Spleen (tissue), 7 donors: ENCODE measurements at regions not wholly inside any gene's neighbourhood (a gene's known extent, or its start where the extent isn't known, plus 50 kb on each side); places are given as distances from the start of the nearest gene placed in this dataset.

Experiments used
- POLR2A ChIP-seq, 3 donors: fragments of 450-650 bp; IDR thresholded peaks; one replicate each; pipeline ENCODE4 v1.5.1; 2017; ENCODE audit warnings: antibody characterized with exemption in 3 of 3, mild to moderate bottlenecking in 1 of 3
- POLR2AphosphoS5 ChIP-seq, 3 donors: sonication (generic); formaldehyde crosslinking; IDR thresholded peaks; one replicate each; pipeline ENCODE4 v1.5.1; 2017; ENCODE audit warnings: antibody characterized with exemption in 3 of 3
- TF ChIP-seq, protein P1 (sequence below), 11 experiments: fragments of 200-600 bp in 7 of 11; fragments of 450-650 bp in 4 of 11; sonication (generic) in 4 of 11; IDR thresholded peaks in 8 of 11; conservative IDR thresholded peaks in 3 of 11; 1 replicate in 7 of 11; 2 replicates in 4 of 11; pipeline versions ENCODE4 v1.4.0 to v1.8.0; 2016 to 2021; ENCODE audit warnings: antibody characterized with exemption in 11 of 11, inconsistent platforms in 4 of 11, mild to moderate bottlenecking in 1 of 11
- donor health status: DM: no; HTN: no; CAD: no; lungs with moderate emphysema.
- donor health status: DM: no; HTN: no; CAD: no.
- donor health status: DM: no; HTN: no; CAD: no.

DNA sequence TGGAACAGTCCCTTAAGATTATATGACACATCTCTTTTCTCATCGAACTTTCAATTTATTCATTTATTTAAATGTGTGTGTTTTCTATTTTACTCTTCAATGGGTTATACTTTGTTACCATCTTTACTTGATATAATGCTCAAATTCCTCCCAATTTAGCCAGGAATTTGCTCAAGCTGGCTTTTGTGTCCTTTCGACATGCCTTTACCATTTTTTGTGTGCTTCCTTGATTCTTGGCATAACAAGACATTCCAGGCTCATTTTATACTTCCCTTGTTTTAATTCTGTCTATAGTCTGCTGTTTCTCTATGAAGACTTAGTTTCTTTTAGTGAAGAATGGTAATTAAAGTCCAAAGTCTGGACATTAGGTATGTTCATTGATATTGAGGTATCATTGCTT, 315.8 kb downstream of the AEBP2 start:
- TF ChIP-seq, protein P1, sequence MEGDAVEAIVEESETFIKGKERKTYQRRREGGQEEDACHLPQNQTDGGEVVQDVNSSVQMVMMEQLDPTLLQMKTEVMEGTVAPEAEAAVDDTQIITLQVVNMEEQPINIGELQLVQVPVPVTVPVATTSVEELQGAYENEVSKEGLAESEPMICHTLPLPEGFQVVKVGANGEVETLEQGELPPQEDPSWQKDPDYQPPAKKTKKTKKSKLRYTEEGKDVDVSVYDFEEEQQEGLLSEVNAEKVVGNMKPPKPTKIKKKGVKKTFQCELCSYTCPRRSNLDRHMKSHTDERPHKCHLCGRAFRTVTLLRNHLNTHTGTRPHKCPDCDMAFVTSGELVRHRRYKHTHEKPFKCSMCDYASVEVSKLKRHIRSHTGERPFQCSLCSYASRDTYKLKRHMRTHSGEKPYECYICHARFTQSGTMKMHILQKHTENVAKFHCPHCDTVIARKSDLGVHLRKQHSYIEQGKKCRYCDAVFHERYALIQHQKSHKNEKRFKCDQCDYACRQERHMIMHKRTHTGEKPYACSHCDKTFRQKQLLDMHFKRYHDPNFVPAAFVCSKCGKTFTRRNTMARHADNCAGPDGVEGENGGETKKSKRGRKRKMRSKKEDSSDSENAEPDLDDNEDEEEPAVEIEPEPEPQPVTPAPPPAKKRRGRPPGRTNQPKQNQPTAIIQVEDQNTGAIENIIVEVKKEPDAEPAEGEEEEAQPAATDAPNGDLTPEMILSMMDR (IDR thresholded peaks at IDR 0.05 in 8 of 11, conservative IDR thresholded peaks at IDR 0.05 in 3 of 11): no peak
- no peak for TF ChIP-seq POLR2AphosphoS5 (IDR thresholded peaks at IDR 0.05)
- no peak for TF ChIP-seq POLR2A (IDR thresholded peaks at IDR 0.05)
